Spinal cord (tissue), 9 donors: ENCODE measurements at regions not wholly inside any gene's neighbourhood (a gene's known extent, or its start where the extent isn't known, plus 50 kb on each side); places are given as distances from the start of the nearest gene placed in this dataset.

Experiments
- DNase-seq, 6 donors: peaks; one replicate each; pipeline versions ENCODE4 v3.0.0 to v3.0.0-alpha.2; 2013 to 2015; ENCODE audit warnings: low spot score in 6 of 6, low read depth in 4 of 6
- H3K27ac ChIP-seq: one replicate; pipeline ENCODE4 v1.5.1; 2013; ENCODE audit warnings: low read depth, low read length, control low read depth
- H3K27me3 ChIP-seq: one replicate; pipeline ENCODE4 v1.6.1; 2013; ENCODE audit warnings: low read length; ENCODE audit not compliant: control insufficient read depth, insufficient read depth
- H3K36me3 ChIP-seq: one replicate; pipeline ENCODE4 v1.6.1; 2013; ENCODE audit warnings: low read length; ENCODE audit not compliant: control insufficient read depth, insufficient read depth
- H3K4me1 ChIP-seq: one replicate; pipeline ENCODE4 v1.6.1; 2013; ENCODE audit warnings: low read length; ENCODE audit not compliant: control insufficient read depth, insufficient read depth
- H3K4me3 ChIP-seq: one replicate; pipeline ENCODE4 v1.5.1; 2013; ENCODE audit warnings: low read depth, low read length, control low read depth
- H3K9me3 ChIP-seq: one replicate; pipeline ENCODE4 v1.6.1; 2013; ENCODE audit warnings: low read length; ENCODE audit not compliant: control insufficient read depth, insufficient read depth
- WGBS: methylation state at CpG from one replicate; pipeline ENCODE4 v1.1.5; 2013; ENCODE audit warnings: missing lambda C conversion rate; ENCODE audit not compliant: insufficient coverage; 5-methylcytosine and 5-hydroxymethylcytosine counted together
- donor health status: healthy.

GRCh38 chr22:23385678-23386631 is 194.1 kb downstream of the IGLL1 start:
- no peaks in the 10 kb centered on the region for H3K9me3 ChIP-seq
- no peaks in the 10 kb centered on the region for H3K27me3 ChIP-seq
- WGBS, result 38% methylated on average over 20 of the region's 20 CpGs
- peaks cover 38% of the 10 kb centered on the region for H3K36me3 ChIP-seq
- peaks cover 45% of the 10 kb centered on the region for H3K4me1 ChIP-seq
- no peak overlapping the region for H3K4me3 ChIP-seq
- H3K27ac ChIP-seq, result no peak overlapping the region
- peak; percentile 50 to 93 (median 63) for DNase-seq

DNA sequence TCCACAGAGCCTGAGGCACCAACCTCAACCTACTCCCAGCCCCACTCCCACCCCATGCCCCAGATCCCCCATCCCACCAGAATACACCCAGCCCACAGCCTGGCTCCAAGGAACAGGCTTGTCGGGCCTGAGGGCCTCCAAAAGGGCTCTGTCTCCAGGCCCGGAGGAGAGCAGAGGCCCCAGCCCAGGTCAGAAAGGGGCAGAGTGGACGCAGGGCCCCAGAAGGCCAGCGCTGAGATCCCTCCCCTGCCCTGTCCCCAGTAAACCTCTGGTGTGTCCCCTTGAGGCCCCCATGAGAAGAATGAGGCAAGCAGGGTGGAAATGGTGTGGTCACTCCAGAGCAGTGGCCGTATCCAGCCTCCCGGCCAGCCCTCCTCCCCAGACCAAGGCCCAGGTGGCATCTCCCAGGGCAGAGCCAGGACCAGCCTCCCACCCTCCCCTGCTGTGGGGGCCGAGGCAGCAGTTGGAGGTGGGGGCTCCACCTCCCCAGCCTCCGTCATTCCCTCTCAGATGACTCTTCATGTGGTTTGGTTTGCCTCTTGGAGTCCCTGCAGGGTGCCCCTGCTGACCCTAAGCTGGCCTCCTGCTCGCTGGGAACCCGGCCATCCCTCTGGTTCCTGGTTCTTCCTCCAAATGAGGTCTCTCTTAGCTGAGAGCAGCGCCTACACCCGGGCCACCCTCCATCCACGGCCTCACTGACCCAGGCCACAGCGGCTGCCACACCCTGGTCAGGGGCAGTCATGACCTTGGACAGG is 195.0 kb downstream of the IGLL1 start:
- Histone ChIP-seq H3K36me3 (peaks cover 37% of the 10 kb centered on the region), H3K4me3 (no peak overlapping the region), H3K27ac (no peak overlapping the region), H3K9me3 (no peaks in the 10 kb centered on the region), H3K4me1 (peaks cover 45% of the 10 kb centered on the region), H3K27me3 (no peaks in the 10 kb centered on the region)
- 75% methylated on average over 14 of the region's 14 CpGs for WGBS
- no peak for DNase-seq

DNA sequence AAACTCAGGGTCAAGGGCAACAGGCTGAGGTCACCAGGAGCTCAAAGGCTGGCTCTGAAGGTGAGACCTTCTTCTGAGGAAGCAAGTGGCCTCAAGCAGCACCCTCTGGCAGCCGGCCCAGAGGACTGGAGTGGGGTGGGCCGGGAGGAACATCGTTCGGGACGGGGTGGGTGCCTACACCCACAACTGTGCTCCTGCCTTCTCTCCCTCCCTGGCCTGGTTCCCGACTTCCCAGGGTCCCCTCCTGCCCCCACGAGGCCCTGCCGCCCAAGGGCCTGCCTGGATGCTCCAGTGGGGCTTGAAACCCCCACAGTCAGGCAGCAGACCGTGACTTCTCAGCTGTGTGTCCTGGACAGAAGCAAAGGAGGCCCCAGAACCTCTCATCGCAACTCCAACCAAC is 195.7 kb downstream of the IGLL1 start:
- no peak overlapping the region for H3K27ac ChIP-seq
- H3K4me1 ChIP-seq, result peaks cover 43% of the 10 kb centered on the region
- H3K9me3 ChIP-seq, result no peaks in the 10 kb centered on the region
- H3K27me3 ChIP-seq, result no peaks in the 10 kb centered on the region
- H3K36me3 ChIP-seq, result peaks cover 33% of the 10 kb centered on the region
- DNase-seq, result no peak
- H3K4me3 ChIP-seq, result no peak overlapping the region
- 70% methylated on average over 10 of the region's 10 CpGs for WGBS

GRCh38 chr22:23383491-23384361 is 196.4 kb downstream of the IGLL1 start:
- peak overlapping the region; percentile 33 for H3K27ac ChIP-seq
- DNase-seq, result peak in 3 of 6 donors; percentile 9 to 68 (median 61)
- 26% methylated on average over 22 of the region's 23 CpGs for WGBS
- H3K4me3 ChIP-seq, result no peak overlapping the region
- H3K27me3 ChIP-seq, result no peaks in the 10 kb centered on the region
- H3K4me1 ChIP-seq, result peaks cover 39% of the 10 kb centered on the region
- H3K36me3 ChIP-seq, result peaks cover 26% of the 10 kb centered on the region
- no peaks in the 10 kb centered on the region for H3K9me3 ChIP-seq

GRCh38 chr22:23382428-23383218 is 197.5 kb downstream of the IGLL1 start:
- Histone ChIP-seq H3K27ac (no peak overlapping the region), H3K27me3 (no peaks in the 10 kb centered on the region), H3K4me1 (peaks cover 39% of the 10 kb centered on the region), H3K4me3 (no peak overlapping the region), H3K9me3 (no peaks in the 10 kb centered on the region), H3K36me3 (peaks cover 17% of the 10 kb centered on the region)
- 72% methylated on average over 6 of the region's 16 CpGs for WGBS
- peak in 1 of 6 donors; percentile 50 for DNase-seq

- H3K27ac ChIP-seq, result no peak overlapping the region
- H3K4me1 ChIP-seq, result peaks cover 39% of the 10 kb centered on the region
- H3K27me3 ChIP-seq, result no peaks in the 10 kb centered on the region
- no peak overlapping the region for H3K4me3 ChIP-seq
- DNase-seq, result no peak
- peaks cover 10% of the 10 kb centered on the region for H3K36me3 ChIP-seq
- 94% methylated on average over 9 of the region's 16 CpGs for WGBS
- H3K9me3 ChIP-seq, result no peaks in the 10 kb centered on the region
Observed at GRCh38 chr22:23381661-23382427, 198.2 kb downstream of the IGLL1 start.

DNA sequence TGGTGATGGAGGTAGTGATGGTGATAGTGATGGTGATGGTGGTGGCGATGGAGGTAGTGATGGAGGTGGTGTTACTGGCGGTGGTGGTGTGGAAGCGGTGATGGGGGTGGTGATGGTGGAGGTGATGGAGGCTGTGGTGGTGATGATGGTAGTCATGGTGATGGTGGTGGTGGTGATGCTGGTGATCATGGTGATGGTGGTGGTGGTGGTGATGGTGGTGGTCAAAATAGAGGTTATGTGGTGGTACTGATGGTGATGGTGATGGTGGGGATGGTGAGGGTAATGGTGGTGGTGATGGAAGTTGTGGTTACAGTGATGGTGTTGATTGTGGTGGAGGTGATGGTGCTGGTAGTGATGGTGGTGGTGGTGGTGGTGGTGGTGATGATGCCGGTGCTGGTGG is 199.2 kb downstream of the IGLL1 start:
- no peaks in the 10 kb centered on the region for H3K27me3 ChIP-seq
- WGBS, result 93% methylated on average over 4 of the region's 4 CpGs
- H3K36me3 ChIP-seq, result peaks cover 3% of the 10 kb centered on the region
- H3K27ac ChIP-seq, result no peak overlapping the region
- H3K4me3 ChIP-seq, result no peak overlapping the region
- H3K9me3 ChIP-seq, result no peaks in the 10 kb centered on the region
- H3K4me1 ChIP-seq, result peaks cover 34% of the 10 kb centered on the region
- no peak for DNase-seq

DNA sequence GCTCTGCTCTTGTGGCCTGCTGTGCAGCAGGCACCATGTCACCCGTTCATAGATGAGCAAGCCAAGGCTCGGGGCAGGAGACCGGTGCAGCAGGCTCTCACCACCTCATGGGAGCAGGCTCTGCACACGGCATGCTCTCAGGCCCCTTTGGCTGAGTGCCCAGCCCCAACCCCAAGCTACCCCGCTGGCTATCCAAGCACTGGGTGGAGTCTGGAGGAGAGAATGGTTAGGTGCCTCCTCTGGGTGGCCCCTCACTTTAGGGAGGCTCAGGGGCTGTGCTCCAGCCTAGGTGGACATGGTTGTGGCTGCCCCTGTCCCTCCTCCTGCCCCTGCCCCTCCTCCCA is 199.9 kb downstream of the IGLL1 start:
- Histone ChIP-seq H3K9me3 (no peaks in the 10 kb centered on the region), H3K4me3 (no peak overlapping the region), H3K27me3 (no peaks in the 10 kb centered on the region), H3K4me1 (peaks cover 27% of the 10 kb centered on the region), H3K36me3 (peaks cover 3% of the 10 kb centered on the region), H3K27ac (no peak overlapping the region)
- DNase-seq, result no peak
- 36% methylated on average over 3 of the region's 5 CpGs for WGBS
